22Rv1 (cell line): ENCODE measurements at regions not wholly inside any gene's neighbourhood (a gene's known extent, or its start where the extent isn't known, plus 50 kb on each side); places are given as distances from the start of the nearest gene placed in this dataset.
"Not testable (repeated sequence)": the region's sequence is repeated elsewhere in the genome, so short reads cannot be mapped to it uniquely, and the experiment has no call there.

Experiments used
- H3K27ac ChIP-seq: fragments of 450-650 bp; 2 replicates; pipeline ENCODE4 v1.5.1; 2017
- ZFX ChIP-seq: fragments of 450-650 bp; IDR thresholded peaks from 2 replicates; pipeline ENCODE4 v1.6.1; 2017; ENCODE audit warnings: antibody characterized with exemption, borderline replicate concordance
- TF ChIP-seq, protein P1 (sequence below): fragments of 450-650 bp; IDR thresholded peaks from 2 replicates; pipeline ENCODE4 v1.5.1; 2017; ENCODE audit warnings: mild to moderate bottlenecking

DNA sequence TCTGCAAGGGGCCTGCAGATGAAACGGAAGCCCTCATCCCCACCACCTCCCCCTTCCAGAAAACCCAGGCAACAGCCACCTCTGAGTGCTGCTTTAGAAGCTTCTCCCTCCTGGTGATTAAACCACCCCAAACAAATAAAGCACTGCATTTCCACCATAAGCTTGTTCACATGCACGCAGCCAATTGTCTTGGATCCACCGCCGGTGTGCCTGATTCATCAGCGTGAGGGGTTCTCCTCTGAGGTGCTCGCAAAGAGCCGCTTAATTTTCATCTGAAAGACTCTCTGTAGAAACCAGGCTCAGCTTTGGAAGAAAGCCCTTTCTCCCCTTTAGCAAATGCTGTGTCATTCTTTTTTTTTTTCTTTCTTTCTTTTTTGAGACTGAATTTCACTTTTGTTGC is 155.2 kb upstream of the EEF2KMT start:
- no peak overlapping the region for H3K27ac ChIP-seq
- TF ChIP-seq, protein P1, sequence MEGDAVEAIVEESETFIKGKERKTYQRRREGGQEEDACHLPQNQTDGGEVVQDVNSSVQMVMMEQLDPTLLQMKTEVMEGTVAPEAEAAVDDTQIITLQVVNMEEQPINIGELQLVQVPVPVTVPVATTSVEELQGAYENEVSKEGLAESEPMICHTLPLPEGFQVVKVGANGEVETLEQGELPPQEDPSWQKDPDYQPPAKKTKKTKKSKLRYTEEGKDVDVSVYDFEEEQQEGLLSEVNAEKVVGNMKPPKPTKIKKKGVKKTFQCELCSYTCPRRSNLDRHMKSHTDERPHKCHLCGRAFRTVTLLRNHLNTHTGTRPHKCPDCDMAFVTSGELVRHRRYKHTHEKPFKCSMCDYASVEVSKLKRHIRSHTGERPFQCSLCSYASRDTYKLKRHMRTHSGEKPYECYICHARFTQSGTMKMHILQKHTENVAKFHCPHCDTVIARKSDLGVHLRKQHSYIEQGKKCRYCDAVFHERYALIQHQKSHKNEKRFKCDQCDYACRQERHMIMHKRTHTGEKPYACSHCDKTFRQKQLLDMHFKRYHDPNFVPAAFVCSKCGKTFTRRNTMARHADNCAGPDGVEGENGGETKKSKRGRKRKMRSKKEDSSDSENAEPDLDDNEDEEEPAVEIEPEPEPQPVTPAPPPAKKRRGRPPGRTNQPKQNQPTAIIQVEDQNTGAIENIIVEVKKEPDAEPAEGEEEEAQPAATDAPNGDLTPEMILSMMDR = no peak
- no peak for TF ChIP-seq ZFX

DNA sequence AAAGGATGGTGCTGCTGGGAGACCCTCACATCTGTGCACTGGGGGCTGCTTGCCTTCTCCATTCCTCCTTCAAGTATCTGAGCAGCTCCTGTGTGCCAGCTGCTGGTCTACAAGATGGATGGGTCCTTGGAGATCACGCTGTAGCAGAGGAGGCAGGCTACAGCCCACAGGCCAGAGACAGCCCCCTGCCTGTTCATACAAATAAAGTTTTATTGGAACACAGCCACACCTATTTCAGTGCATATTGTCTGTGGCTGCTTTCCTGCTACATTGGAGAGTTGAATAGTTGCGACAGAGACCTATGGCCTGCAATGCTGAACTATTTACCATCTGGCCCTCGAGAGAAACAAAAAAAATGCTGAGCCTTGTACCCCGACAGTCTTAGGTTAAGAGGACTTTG is 149.8 kb upstream of the EEF2KMT start:
- not testable (repeated sequence) for H3K27ac ChIP-seq

DNA sequence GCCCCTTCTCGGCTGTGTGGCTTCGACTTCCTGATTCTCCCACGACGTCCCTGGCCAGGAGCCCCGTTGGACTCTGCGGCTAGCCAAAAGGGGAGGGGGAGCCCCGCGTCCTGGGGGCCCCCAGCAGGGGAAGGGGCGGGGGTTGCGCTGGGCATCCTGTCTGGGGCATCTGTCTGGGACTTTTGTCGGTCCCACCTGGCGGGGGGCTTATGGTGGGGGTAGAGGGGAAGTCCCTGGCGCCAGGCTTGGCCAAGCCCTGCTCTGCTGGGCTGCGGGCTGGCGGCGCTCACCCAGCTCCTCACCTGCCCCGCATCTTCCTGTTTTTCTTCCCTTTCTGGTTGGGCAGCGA is 142.7 kb upstream of the EEF2KMT start:
- H3K27ac ChIP-seq = not testable (repeated sequence)

DNA sequence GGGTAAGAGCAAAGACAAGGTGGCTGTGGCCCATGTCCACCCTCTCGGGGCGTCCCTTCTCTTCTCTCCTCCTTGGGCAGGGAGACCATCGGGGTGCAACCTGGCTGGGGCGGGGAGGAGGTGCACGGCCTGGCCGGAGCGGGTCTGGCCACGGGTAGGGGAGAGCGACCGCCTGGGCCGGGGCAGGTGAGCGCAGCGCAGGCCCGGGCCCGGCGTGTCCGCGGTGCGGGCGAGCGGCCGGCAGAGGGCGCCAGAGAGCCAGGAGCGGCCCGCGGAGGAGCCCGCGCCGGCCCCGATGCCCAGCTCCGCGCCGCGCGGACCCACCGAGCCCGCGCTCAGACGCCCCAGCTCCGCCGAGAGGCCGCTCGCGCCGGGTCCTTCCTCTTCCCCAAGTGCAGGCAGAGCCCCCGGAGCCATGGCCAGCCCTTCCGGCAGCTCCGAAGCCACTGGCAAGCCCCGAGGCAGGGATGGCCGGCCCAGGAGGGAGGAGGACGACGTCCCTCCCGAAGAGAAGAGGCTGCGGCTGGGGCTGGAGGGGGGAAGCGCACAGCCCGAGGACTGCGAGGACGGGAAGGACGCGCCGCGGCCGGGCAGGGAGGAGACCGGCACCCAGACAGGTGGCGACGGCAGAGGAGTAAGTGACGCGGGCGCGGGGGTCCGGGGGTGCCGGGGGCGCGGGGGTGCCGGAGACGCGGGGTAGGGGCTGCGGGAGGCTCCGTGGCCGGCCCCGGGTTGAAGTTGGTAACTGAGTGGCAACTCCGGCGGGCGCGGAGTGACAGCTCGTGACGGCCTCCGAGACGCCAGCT is 142.1 kb upstream of the EEF2KMT start:
- H3K27ac ChIP-seq = not testable (repeated sequence)
- TF ChIP-seq, protein P1 = peak; percentile 82

DNA sequence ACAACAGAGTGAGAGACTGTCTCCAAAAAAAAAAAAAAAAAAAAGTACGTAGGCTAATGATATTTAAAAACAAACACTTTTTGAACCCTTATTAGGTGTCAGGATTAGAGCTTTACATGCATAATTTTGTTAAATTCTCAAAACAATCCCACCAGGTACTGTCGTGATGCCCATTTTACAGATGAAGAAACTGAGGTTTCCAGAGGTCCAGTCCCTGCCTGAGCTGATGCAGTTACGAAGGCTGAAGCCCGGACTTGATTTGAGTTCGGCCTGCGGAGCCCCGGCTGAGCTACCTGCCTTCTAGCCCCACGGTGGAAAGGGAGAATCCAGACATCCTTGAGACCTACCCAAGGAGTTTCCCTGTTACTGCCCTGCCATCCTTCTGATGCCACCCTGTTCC is 137.5 kb upstream of the EEF2KMT start:
- TF ChIP-seq, protein P1 = no peak
- TF ChIP-seq ZFX = no peak

DNA sequence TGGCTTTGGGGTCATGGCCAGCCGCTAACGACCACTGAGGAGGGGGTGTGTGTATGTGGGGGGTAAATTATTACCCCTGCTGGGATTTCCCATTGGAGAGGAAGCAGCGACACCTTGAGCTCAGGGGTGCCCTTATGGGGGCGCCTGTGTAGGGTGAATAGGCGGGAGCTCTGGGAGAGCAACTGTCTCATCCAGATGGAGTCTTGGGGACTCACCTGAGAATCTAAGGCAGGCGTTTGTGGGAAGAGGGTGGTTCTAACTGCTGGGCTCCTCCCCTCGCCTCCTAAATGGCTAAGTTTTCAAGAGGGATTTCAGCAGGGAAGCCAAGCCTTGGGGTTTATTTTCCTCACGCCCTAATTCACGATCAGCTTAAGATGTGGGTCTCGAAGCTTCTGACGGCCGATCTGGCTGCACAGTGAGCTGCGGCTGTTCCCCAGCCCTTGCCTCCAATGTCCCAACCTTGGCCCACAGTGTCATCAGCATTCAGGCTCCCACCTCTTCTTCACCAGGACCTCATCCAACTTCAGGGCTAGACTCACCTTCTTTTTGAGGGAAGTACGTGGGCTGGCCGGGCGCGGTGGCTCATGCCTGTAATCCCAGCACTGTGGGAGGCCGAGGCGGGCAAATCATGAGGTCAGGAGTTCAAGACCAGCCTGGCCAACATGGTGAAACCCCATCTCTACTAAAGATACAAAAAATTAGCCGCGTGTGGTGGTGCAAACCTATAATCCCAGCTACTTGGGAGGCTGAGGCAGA is 136.9 kb upstream of the EEF2KMT start:
- no peak for TF ChIP-seq ZFX
- TF ChIP-seq, protein P1 = no peak
- no peak overlapping the region for H3K27ac ChIP-seq

More for the DNA sequence above, 137.5 kb upstream of the EEF2KMT start:
- no peak overlapping the region for H3K27ac ChIP-seq

DNA sequence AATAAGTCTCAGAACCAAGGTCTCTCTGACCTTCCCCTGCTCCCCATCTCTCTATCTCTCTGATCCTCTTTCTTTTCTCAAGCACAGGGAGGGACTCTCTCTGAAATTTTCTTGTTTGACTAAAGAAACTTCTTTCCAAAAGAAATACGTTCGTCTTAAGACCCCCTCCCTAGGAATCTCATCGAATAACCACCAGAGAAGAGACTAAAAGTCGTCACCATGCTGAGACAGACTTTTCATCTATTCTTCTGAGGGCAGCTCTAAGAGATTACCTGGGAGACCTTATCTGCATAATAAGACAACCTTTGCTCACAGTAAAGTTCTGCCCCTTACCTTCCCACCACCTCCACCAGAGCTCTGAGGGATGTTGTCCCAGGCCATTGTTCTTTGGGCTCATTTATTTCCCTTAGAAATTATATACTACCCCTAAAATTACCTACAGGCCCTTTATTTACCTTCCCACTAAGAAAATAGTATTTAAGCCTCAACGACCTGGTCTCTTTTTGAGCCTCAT is 133.7 kb upstream of the EEF2KMT start:
- H3K27ac ChIP-seq = no peak overlapping the region
- TF ChIP-seq ZFX = no peak
- TF ChIP-seq, protein P1 = no peak

DNA sequence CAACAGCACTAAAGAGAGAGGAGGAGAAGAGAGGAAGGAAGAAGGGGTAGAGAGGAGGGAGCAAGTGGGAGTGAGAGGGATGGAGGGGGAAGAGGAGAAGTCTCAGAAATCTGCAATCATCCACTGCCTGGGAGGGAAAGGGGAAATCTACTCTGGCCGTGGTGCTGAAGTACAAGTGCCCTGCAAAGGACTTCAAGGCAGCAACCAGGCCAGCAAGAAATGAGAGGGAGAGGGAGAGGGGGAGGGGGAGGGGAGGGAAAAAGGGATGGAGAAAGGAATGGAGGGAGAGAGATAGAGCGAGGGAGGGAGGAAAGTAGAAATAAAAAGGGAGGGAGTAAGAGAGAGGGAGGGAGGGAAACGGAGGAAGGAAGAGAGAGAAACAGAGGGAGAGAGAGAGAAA is 130.8 kb upstream of the EEF2KMT start:
- H3K27ac ChIP-seq = no peak overlapping the region
- no peak for TF ChIP-seq ZFX
- TF ChIP-seq, protein P1 = no peak
